GM18502 (cell line): ENCODE measurements at regions not wholly inside any gene's neighbourhood (a gene's known extent, or its start where the extent isn't known, plus 50 kb on each side); places are given as distances from the start of the nearest gene placed in this dataset.

Experiments
- ATAC-seq: cut with Tn5 transposase; IDR thresholded peaks from one replicate; pipeline ENCODE4 v1.9.1; 2021; ENCODE audit warnings: mild to moderate bottlenecking; ENCODE audit not compliant: unreplicated experiment, poor library complexity

DNA sequence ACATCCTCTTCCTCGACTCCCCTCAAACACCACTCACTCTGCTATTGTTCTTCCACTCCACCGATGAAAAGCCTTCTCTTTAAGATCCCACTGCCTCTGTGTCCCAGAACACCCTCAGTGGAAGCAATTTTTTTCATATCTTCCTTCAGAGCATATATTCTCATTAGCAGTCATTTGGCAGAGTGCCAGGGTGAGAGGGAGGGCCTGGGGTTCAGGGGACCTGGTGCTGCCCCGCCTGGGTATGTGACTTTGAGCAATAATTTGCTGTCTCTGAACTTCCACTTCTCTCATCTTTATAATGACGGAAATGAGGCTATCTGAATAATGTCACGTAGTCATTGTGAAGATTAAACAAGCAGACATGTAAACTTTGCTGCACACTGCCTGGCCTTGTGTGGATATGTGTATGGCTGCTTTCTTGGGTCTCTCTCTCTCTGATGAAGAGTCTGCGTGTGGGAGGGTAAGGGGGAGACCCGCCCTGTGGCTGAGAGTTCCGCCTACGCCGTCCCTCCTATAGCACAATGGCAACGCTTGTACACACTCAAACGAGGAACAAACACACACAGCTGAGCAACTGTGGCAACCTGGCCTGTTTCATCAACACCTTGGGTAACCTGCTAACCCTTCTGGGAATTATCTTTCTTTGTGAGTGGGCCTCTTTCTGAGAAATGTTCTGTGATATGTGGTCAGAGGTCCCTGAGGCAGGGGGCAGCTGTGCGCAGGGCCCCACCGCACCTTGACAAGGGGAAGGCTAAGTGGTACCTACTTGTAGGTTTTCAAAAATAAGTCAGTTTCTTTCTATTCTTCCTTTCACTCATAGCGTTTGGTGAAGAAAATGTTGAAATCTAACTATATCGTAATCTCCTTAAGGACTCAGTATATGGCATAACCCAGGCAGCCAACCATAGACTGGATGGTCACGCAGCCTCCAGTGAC lies 369.8 kb downstream of the SV2B start:
- no peak for ATAC-seq

DNA sequence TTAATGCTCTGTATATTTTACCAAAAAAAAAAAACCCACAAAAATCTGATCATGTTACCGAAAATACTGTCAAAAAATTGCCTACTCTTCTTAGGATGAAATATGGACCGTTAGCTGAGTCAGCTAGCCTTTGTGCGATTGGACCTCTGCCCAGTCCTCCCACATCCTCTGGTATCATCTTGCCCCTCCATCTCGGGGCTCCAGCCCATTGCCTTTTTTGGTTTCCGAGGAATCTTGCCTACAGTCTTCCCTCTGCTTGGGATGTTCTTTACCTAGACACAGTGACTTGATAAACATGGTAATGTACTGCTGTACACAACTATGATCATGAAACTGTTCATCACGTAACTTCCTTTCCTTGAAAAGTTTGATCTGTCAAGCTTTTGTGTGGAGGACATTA lies 371.4 kb downstream of the SV2B start:
- ATAC-seq, result no peak

DNA sequence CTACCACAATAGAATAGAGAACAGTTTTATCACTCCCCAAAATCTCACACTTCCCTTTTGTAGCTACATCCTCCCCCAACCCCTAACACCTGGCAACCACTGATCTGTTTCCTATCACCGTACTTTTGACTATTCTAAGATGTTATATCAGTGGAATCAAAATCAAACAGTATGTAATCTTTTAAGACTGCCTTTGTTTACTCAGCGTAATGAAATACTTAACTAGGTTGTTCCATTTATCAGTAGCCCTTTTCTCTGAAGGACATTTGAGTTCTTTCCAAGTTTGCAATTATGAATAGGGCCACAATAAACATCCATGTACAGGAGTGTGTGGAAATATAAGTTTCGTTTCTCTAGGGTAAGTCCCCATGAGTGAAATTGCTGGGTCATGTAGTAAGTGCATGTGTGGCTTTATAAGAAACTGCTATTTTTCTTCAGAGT lies 372.3 kb downstream of the SV2B start:
- ATAC-seq, result peak; percentile 85

DNA sequence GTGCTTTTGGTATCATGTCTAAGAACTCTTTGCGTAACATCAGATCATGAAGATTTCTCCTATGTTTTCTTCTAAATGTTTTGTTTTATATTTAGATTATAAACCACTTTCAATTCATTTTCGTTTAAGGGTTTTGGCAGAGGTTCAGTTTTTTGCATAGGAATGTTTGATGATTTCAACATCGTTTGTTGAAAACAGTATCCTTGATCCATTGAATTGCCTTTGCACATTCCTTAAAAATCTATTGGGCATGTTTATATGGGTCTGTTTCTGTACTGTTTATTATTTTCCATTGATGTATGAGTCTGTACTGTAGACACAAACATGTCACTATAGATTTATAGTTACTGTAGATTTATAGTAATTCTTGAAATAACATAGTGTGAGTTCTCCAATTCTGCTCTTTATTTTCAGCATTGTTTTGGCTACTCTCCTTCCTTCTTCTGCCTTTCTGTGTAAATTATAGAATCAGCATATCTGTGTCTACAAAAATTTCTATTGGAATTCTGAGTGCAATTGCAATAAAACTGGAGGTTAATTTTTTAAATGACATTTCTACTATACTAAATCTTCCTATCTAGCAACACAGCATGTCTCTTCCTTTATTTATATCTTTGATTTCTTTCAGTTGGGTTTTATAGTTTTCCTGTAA lies 374.0 kb downstream of the SV2B start:
- ATAC-seq, result no peak

DNA sequence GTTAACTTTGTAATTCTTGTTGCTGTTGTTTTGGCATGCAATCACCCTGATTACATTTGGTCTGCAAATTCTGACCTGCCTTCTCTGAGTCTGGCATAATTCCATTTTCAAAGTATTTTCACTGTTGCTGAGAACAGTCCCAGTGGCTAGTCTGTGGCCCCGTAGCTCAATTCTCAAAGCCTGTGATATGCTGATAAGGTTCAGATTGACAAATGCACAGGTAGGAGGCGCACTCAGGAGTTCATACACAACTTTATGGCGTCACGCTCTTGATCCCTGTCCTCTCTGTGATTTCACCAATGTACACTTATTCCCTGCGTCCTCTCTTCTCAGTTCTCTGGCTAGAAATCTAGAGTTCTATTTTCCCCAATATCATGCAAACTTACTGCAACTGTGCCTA lies 376.6 kb upstream of the SLCO3A1 start:
- ATAC-seq, result no peak

DNA sequence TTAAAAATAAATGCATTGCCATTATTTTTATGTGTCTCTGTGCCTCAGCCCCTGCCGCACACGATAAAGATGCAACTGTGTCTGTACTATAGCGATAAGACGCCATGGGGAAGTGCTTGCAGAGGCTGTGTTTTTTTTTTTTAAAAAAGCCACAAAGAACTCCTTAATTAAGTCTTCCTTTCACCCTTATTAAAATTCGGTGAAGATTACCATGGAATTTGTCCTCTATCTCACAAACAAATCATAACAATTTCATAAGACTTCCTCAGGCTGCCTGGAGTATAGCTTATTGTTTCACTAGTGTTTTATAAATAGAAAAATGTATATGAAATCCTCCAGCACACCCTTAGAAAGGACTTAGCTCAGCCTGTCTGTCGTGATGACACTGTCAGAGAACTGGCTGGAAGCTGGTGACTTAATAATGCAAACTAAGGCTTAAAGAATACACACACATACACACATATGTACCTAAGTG lies 374.8 kb upstream of the SLCO3A1 start:
- no peak for ATAC-seq

DNA sequence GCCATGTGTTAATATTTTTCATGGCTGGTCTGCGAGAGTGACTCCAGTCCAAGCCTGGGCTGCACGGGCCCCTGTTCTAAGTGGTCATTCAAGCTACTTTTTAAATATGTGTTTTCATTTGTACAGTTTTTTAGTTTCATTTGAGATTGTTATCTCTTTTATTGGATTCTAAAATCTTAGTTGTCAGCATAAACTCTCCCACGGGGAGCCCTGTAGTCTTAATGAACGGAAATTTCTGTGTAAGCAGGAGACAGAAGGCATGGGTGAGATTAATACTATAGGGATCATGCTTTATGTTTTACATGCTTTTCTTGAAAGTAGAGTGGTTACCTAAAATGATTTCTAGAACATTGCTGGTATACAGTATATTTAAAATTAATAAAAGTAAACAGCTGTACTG lies 373.1 kb upstream of the SLCO3A1 start:
- no peak for ATAC-seq

DNA sequence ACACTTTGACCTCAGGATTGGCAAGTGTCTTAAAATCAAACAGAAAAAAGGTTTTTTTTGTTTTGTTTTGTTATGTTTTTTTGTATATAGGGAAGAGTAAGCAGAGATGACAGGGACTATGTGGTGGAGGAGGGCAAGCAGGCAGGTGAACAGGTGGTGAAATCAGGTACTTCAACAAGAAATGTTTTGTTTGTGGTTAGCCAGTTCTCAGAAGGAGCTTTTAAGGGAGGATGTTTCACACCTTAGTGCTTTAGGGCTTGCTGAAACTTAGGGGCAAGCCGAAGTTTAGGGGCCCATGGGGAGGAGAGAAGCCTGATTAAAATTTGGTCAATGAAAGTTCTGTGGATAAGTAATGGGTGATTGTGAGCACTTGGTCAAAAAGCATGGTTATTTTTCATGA lies 370.7 kb upstream of the SLCO3A1 start:
- ATAC-seq, result no peak

DNA sequence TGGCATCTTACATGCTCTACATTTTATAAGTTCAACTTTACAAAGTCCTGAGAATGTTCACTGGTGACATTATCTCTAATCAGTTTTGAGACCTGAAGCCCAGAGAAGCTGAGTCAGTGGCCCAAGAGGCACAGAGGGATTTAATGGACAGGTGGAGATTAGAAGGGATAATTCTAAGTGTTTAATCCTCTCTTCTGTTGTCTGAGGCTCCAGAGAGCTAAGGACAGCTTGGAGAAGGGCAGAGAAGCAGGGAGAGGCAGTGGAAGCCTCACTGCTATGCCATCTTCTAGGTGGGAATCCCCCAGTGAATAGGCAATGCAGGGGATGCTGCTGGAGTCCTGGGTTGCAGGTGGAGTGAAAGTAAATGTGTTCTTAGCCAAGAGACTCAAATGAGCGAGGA lies 369.4 kb upstream of the SLCO3A1 start:
- ATAC-seq, result no peak

DNA sequence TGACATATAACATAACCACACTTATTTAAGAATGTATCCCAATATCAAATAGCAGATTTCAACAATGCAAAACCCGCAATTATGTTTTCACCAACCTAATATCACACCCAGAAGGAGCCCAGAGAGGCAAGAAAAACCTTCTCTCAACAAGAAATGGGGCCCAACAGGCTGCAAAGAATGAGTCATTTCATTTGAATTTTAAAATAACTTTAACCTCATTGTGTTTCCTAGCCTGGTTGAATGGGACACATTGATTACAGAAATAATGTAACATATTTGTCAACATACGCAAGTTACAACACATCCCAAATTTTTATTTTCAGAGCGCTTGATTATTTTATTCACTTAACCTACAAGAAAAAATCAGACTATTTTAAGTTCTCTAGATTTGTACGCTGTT lies 365.1 kb upstream of the SLCO3A1 start:
- no peak for ATAC-seq

DNA sequence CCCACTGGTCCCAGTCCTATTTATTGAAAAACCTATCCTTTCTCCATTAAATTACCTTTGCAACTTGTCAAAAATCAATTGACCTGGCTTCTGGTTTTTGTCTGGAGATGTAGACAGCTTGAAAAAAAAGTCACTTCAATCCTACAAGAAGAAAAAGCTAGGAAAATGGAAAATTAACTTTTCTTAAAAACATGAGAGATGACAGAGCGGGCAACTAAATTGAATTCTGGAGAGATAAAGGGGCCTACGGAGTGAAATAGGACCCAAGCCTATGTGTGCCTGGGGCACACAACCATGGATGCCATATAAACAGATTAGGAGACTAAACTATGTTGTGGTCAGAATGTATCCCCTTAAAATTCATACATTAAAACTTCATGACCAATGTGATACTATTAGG lies 363.3 kb upstream of the SLCO3A1 start:
- ATAC-seq, result no peak

DNA sequence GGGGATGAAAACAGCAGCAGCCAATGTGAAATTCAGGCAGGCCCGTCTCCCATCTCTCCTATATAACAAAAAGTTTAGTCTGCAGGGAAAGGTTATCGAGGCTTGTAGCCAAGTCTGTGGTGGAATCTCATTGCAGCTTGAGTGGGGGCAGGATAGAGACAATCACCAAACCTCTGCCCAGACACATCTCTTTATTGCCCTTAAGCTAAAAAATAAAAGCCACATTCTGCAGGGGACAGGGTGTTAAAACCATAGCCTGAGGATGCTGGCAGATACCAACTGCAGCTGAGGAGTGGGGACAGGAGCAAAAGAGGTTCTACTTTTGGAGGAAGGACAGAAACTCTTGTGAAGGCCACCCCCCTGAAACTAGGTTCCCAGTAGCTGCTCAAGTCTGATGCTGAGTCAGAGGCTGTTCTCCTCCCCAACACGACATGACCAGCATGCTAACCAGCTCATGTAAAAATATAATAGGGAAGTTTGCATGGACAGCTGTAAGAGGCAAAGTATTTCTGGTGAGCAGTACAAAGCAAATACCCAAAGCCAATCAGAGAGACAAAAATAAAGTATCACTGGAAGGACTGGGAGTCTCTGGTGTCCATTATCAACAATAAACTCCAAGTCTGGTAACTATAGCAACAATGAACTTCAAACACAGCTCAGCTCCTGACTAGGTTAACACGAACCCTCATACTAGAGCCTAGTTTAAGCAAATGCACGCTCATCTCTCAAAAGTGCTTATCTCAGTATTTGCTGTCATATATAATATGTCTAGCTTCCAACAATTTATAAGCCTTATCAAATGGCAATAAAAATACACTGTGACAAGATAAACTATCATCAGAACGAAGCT lies 362.2 kb upstream of the SLCO3A1 start:
- no peak for ATAC-seq

DNA sequence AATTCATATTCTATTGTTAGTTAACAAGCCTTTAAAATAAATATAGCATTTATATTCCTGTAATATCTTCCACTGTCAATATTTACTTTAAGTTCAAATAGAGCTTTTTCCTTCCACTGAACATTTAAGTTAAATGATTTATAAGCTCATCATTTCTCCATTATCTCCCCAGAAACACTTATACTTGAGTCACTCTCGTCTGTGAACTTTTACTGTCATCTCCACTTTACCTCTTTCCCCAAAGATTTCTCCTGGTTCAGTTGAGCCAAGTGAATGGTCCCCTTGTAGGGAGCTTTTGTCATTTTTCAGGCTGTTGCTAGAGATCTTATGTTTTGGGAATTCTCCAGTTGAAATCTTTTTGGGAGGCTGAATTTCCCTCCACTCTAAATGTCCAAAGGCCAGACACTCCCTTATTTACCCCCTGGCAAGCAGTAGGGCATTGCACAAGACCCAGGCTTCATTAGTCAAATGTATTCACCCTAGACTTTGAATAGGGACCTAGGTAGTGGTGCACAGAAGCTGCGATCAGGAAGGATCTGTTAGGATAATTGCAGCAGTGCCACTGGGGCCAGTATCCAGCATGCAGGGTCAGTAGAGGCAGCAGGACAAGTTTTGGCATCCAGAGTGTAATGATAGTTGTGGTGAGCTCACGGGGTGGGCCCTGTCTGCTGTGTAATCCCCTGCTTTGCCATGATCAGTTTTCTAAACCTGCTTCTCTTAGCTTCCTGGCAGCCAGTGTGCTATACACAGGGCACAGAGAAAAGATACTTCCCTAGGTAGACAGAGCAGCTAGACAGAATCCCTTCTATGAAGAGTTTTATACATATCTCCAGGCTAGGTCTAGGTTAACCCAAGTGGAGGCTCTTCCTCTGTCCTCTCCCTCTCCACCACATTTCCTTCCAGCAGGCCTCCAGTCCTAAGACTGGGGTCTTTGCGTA lies 356.5 kb upstream of the SLCO3A1 start:
- no peak for ATAC-seq

DNA sequence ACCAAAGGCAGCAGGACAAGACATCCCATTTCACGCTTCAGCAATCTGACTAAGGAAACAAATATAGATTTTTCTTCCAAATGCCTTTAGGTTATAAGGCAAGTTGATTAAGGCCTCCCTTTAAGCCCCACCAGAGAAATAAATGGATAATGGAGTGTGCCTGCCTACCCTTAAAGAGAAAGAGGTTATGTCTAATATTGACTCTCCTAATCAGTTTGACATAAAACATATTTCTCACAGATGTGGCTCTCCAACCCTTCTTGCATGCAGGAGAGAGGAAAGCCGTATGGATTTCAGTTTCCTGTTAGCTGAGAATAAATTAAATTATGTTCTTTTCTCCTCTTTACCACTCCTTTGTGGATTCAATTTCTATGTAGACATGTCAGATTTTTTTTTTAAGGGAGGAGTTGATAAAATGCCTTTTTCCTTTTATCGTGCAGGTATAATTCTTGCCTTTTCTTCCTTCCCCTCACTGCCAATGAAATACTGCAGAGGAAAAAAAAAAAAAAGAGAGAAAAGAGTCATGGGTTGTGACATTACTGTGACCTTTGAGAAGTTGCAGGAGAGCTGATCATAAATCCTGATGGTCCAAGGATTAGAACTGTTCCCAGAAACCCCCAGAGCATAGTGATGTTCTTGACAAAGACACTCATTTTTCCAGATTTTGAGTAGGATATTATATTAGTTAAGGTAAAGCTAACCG lies 355.3 kb upstream of the SLCO3A1 start:
- no peak for ATAC-seq

DNA sequence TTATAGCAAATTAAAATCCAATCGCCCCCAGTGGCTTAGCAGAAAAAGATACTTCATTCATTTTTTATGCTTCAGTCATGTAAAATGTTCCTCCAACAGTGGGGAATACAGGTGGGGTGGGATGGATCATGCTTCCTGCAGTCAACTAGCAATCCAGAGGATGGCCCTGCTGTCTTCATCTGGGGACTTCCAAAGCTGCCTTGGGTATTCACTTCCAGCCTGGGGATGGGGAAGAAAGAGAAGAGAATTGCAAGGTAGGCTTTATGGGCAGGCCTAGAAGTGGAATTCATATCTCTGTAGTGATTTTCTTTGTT lies 354.8 kb upstream of the SLCO3A1 start:
- ATAC-seq, result no peak

DNA sequence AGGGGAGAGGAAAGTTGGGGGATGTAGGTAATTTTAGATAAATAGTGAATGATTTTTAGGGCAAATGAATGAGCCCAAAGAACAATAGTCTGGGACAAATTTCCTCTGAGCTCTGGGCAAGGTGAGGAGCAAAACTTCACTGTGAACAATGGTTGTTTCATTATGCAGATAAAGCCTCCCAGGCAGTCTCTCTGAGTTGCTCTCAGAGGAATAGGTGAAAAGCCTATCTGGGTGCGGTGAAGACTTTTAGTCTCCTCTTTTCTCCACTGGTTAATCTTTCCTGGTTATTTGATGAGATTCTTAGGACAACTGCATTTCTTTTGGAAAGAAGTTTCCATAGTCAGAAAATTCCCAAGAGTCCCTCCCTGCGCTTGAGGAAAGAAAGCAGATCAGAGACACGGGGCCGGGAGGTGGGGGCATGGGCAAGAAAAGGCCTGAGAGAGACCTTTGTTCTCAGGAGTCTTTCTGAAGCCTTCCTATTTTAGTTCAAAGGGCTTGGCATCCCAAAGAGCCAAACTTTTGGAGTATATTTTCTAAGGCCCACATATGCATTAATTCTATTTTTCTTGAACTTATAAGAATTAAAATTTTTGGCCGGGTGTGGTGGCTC lies 353.6 kb upstream of the SLCO3A1 start:
- no peak for ATAC-seq

DNA sequence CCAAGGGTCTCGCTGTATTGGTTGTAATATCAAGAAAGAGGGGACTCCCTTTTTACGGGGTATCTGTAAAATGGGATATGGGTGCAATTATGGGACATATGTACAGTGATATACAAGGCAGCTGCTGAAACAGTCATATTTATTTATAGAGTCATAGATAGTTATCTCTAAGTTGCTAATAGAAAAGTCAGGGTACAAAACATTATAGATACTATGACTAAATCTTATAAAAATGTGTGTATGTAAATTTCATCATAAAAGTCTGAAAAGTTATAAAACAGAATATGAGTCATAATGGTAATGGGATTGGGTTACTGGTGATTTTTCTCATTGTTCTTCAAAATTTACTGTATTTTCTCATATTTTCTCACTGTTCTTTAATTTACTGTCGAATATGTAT lies 344.9 kb upstream of the SLCO3A1 start:
- no peak for ATAC-seq

DNA sequence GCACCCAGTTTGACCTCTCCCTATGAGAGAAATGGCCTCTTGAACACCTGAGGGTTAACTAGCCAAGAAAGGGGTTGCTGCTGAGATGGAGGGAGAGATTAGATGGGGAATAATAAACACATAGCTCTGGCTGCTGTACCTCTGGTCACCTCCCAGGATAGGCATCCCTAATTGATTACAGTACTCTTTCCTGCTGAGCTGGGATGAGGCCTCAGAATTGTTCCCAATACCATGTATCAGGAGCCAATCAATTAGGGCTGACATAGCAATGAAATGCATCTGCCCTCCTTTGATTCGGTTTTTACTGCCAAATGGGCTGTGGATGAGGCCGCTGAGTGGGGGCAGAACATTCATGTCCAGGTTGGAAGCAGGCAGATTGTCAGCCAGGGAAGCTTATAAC lies 339.4 kb upstream of the SLCO3A1 start:
- ATAC-seq, result no peak
